ENCODE measurements at regions not wholly inside any gene's neighbourhood (a gene's known extent, or its start where the extent isn't known, plus 50 kb on each side); places are given as distances from the start of the nearest gene placed in this dataset.
"Not testable (repeated sequence)": the region's sequence is repeated elsewhere in the genome, so short reads cannot be mapped to it uniquely, and the experiment has no call there.

DNA sequence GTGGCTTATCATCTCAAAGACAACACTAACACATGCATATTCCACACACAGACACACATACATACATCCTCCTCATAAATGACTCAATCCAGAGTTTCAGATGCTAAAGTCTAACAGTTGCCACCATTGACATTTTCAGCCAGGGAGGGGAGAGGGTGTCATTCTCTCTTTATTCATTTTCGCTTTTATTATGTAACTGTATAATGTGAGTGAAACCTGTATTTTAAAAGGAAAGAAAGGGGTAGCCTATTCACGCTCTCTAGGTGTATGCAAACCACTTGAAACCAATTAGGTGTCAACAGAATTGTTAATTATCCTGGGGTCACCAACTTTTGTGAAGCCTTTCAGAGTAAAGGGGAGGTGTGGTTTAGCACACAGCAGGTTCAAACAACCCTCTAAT, 1282.9 kb downstream of the ROBO2 start:
- Histone ChIP-seq H3K9me3 (ENCODE audit: control insufficient read depth in 1 of 2, low read length in 2 of 2) (no peaks in the 10 kb centered on the region), H3K4me1 (ENCODE audit: control insufficient read depth in 1 of 2, insufficient read depth in 2 of 2, low read length in 2 of 2) (no peaks in the 10 kb centered on the region), H3K27ac (ENCODE audit: low read length) (no peak overlapping the region), H3K4me3 (ENCODE audit: low read depth in 1 of 2, low read length in 2 of 2) (no peak overlapping the region), H3K27me3 (ENCODE audit: low read depth, low read length) (no peaks in the 10 kb centered on the region), H3K36me3 (ENCODE audit: control insufficient read depth in 1 of 2, insufficient read depth in 2 of 2, low read length in 2 of 2) (no peaks in the 10 kb centered on the region)

GRCh38 chr3:78337801-78338211, 1297.9 kb downstream of the ROBO2 start:
- Histone ChIP-seq H3K27me3 (ENCODE audit: low read depth, low read length) (no peaks in the 10 kb centered on the region), H3K36me3 (ENCODE audit: control insufficient read depth in 1 of 2, insufficient read depth in 2 of 2, low read length in 2 of 2) (no peaks in the 10 kb centered on the region), H3K4me1 (ENCODE audit: control insufficient read depth in 1 of 2, insufficient read depth in 2 of 2, low read length in 2 of 2) (no peaks in the 10 kb centered on the region), H3K4me3 (ENCODE audit: low read depth in 1 of 2, low read length in 2 of 2) (no peak overlapping the region), H3K9me3 (ENCODE audit: control insufficient read depth in 1 of 2, low read length in 2 of 2) (no peaks in the 10 kb centered on the region), H3K27ac (ENCODE audit: low read length) (no peak overlapping the region)

DNA sequence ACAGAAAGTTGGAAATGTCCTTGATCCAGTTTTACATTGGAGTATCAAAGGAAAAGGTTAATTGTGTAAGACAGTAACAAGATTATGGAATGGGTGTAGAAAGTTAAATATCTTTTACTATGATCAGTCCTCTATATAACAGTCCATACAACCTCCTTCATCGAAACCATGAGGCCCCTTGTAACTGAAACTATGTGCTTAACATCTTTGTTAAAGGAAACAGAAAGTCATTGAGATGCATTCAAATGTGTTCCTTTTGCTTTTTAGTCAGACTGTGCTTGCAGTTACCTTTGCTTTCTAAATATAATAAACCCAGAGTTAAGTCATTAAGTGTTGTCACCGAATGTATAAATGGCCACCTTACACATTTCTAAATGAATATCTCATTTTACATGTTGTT, 1298.5 kb downstream of the ROBO2 start:
- H3K4me3 ChIP-seq (ENCODE audit: low read depth in 1 of 2, low read length in 2 of 2), result no peak overlapping the region
- H3K27ac ChIP-seq (ENCODE audit: low read length), result no peak overlapping the region
- no peaks in the 10 kb centered on the region for H3K9me3 ChIP-seq (ENCODE audit: control insufficient read depth in 1 of 2, low read length in 2 of 2)
- no peaks in the 10 kb centered on the region for H3K27me3 ChIP-seq (ENCODE audit: low read depth, low read length)
- H3K4me1 ChIP-seq (ENCODE audit: control insufficient read depth in 1 of 2, insufficient read depth in 2 of 2, low read length in 2 of 2), result no peaks in the 10 kb centered on the region
- H3K36me3 ChIP-seq (ENCODE audit: control insufficient read depth in 1 of 2, insufficient read depth in 2 of 2, low read length in 2 of 2), result no peaks in the 10 kb centered on the region

DNA sequence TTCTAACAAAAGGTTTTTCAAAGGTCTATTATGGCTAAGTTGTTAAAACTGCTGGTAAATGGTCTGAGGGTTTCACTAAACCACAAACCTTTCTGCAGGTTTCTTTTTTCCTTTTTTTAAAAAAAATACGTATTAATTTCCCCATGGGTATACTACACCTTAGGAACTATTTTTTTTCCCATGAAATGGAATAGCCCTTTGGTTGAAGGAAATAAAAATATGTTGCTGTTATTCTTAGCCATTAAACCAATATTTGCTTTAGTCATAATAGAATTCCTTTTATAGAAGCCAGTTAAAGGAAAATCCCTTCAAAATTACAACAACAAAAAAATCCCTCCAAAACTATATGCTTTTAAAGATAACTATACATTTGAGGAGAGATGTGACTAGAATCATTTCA, 1303.3 kb downstream of the ROBO2 start:
- H3K36me3 ChIP-seq (ENCODE audit: control insufficient read depth in 1 of 2, insufficient read depth in 2 of 2, low read length in 2 of 2), result no peaks in the 10 kb centered on the region
- no peak overlapping the region for H3K27ac ChIP-seq (ENCODE audit: low read length)
- H3K4me3 ChIP-seq (ENCODE audit: low read depth in 1 of 2, low read length in 2 of 2), result no peak overlapping the region
- H3K4me1 ChIP-seq (ENCODE audit: control insufficient read depth in 1 of 2, insufficient read depth in 2 of 2, low read length in 2 of 2), result no peaks in the 10 kb centered on the region
- H3K27me3 ChIP-seq (ENCODE audit: low read depth, low read length), result no peaks in the 10 kb centered on the region
- no peaks in the 10 kb centered on the region for H3K9me3 ChIP-seq (ENCODE audit: control insufficient read depth in 1 of 2, low read length in 2 of 2)

DNA sequence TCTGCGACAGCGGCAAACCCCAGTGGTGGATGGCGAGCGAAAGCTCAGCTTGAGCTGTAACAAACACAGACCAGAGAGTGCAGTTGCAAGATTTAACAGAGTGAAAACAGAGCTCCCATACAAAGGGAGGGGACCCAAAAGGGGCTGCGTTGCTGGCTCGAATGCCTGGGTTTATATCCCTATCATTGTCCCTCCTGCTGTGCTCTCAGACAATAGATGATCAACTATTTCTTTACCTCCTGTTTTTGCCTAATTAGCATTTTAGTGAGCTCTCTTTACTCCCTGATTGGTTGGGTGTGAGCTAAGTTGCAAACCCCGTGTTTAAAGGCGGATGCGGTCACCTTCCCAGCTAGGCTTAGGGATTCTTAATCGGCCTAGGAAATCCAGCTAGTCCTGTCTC, 1304.4 kb downstream of the ROBO2 start:
- H3K4me3 ChIP-seq (ENCODE audit: low read depth in 1 of 2, low read length in 2 of 2); H3K36me3 ChIP-seq (ENCODE audit: control insufficient read depth in 1 of 2, insufficient read depth in 2 of 2, low read length in 2 of 2); H3K27me3 ChIP-seq (ENCODE audit: low read depth, low read length); H3K4me1 ChIP-seq (ENCODE audit: control insufficient read depth in 1 of 2, insufficient read depth in 2 of 2, low read length in 2 of 2); H3K9me3 ChIP-seq (ENCODE audit: control insufficient read depth in 1 of 2, low read length in 2 of 2); H3K27ac ChIP-seq (ENCODE audit: low read length): not testable (repeated sequence)

DNA sequence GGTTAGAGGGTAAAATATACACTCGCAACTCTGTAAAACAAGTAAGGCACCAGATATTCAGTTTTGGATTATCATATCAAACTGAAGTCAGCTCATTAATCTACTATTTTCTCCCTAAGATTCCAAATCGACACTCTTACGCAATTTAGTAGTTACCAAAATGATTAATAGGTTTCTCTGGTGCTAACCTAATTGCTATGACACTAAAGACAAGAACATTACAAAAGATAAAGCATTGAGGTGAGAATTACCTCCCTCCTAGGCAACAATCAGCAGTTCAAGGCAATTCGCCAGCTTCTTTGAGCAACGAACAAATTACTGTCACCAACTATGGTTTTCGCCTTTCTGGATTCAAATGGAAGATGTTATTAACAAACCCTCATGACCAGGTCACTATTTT, 1305.0 kb downstream of the ROBO2 start:
- Histone ChIP-seq H3K36me3 (ENCODE audit: control insufficient read depth in 1 of 2, insufficient read depth in 2 of 2, low read length in 2 of 2) (no peaks in the 10 kb centered on the region), H3K4me1 (ENCODE audit: control insufficient read depth in 1 of 2, insufficient read depth in 2 of 2, low read length in 2 of 2) (no peaks in the 10 kb centered on the region), H3K9me3 (ENCODE audit: control insufficient read depth in 1 of 2, low read length in 2 of 2) (no peaks in the 10 kb centered on the region), H3K27me3 (ENCODE audit: low read depth, low read length) (no peaks in the 10 kb centered on the region), H3K27ac (ENCODE audit: low read length) (no peak overlapping the region), H3K4me3 (ENCODE audit: low read depth in 1 of 2, low read length in 2 of 2) (no peak overlapping the region)

DNA sequence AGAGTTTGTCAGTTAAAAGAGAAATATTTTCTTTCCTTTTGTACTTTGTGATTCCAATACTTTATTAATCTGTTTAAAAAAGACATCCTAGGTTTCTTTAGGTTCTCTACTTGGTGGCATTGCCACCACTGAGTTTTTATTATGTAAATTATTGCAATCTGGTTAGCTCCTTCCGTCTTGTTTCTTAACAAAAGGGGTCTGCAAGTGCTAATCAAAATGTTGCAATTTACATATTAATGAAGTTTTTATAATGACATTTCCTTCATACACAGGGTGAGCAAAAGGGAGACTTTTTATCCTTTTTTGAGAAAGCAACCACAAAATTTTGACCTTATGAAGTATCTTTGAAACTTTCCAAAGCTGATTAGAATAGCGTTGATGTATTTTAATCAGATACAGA, 1307.3 kb downstream of the ROBO2 start:
- Histone ChIP-seq H3K27me3 (ENCODE audit: low read depth, low read length) (no peaks in the 10 kb centered on the region), H3K4me3 (ENCODE audit: low read depth in 1 of 2, low read length in 2 of 2) (no peak overlapping the region), H3K9me3 (ENCODE audit: control insufficient read depth in 1 of 2, low read length in 2 of 2) (no peaks in the 10 kb centered on the region), H3K27ac (ENCODE audit: low read length) (no peak overlapping the region), H3K36me3 (ENCODE audit: control insufficient read depth in 1 of 2, insufficient read depth in 2 of 2, low read length in 2 of 2) (no peaks in the 10 kb centered on the region), H3K4me1 (ENCODE audit: control insufficient read depth in 1 of 2, insufficient read depth in 2 of 2, low read length in 2 of 2) (no peaks in the 10 kb centered on the region)

DNA sequence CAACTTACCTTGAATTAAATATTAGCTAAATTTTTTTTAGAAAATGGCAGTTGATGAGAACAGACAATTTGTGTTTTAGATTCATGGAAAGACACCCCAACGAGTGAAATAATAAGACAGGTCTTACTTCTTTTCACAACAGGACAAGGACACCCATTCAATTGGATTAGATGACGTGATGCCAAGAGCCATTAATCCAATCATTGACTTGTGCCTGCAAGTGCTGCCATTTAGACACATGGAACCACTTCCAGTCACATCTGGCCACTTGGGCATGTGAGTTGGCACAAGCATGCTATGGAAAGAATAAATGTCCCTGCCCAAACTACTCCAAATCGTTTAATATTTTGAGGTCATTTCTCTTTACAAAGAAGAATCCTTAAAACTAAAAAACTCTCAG, 1308.8 kb downstream of the ROBO2 start:
- Histone ChIP-seq H3K27ac (ENCODE audit: low read length) (no peak overlapping the region), H3K4me1 (ENCODE audit: control insufficient read depth in 1 of 2, insufficient read depth in 2 of 2, low read length in 2 of 2) (no peaks in the 10 kb centered on the region), H3K4me3 (ENCODE audit: low read depth in 1 of 2, low read length in 2 of 2) (no peak overlapping the region), H3K9me3 (ENCODE audit: control insufficient read depth in 1 of 2, low read length in 2 of 2) (no peaks in the 10 kb centered on the region), H3K36me3 (ENCODE audit: control insufficient read depth in 1 of 2, insufficient read depth in 2 of 2, low read length in 2 of 2) (no peaks in the 10 kb centered on the region), H3K27me3 (ENCODE audit: low read depth, low read length) (no peaks in the 10 kb centered on the region)

DNA sequence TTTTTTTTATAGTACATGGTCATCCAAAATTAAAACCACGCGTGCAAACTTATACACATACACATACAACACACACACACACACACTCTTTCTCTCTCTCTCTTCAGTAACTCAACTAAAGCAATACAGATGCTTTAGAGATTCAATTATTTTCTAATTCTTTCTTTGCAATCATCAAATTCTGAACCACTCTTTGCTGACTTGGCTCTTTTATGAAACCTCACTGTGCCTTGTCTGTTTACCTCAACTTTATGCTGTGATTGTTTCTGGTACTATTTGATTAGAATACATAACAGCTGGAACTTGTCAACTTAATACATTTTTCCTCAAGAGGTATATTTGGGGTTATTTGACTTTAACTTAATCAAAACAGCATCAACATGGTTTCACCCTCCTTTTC, 1309.7 kb downstream of the ROBO2 start:
- Histone ChIP-seq H3K36me3 (ENCODE audit: control insufficient read depth in 1 of 2, insufficient read depth in 2 of 2, low read length in 2 of 2) (no peaks in the 10 kb centered on the region), H3K4me3 (ENCODE audit: low read depth in 1 of 2, low read length in 2 of 2) (no peak overlapping the region), H3K27me3 (ENCODE audit: low read depth, low read length) (no peaks in the 10 kb centered on the region), H3K9me3 (ENCODE audit: control insufficient read depth in 1 of 2, low read length in 2 of 2) (no peaks in the 10 kb centered on the region), H3K27ac (ENCODE audit: low read length) (no peak overlapping the region), H3K4me1 (ENCODE audit: control insufficient read depth in 1 of 2, insufficient read depth in 2 of 2, low read length in 2 of 2) (no peaks in the 10 kb centered on the region)

DNA sequence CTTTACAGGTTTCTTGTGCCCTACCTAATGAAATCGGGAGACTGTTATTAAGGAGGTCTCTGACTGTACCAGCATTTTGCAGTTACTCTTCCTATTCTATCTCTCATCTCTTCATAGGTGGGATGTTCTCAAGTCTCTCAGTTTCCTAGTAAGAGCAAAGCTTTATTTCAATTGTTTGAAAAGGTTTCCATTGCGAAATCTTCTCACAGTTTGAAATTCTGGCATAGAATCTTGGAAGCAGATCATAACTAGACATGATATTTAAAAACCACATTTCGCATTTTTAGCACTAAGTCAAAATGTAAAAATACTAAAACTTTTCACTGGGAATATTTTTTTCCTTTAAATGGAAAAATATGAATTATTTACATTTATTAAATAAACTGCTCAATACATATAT, 1311.4 kb downstream of the ROBO2 start:
- Histone ChIP-seq H3K27me3 (ENCODE audit: low read depth, low read length) (no peaks in the 10 kb centered on the region), H3K4me1 (ENCODE audit: control insufficient read depth in 1 of 2, insufficient read depth in 2 of 2, low read length in 2 of 2) (no peaks in the 10 kb centered on the region), H3K27ac (ENCODE audit: low read length) (no peak overlapping the region), H3K36me3 (ENCODE audit: control insufficient read depth in 1 of 2, insufficient read depth in 2 of 2, low read length in 2 of 2) (no peaks in the 10 kb centered on the region), H3K9me3 (ENCODE audit: control insufficient read depth in 1 of 2, low read length in 2 of 2) (no peaks in the 10 kb centered on the region), H3K4me3 (ENCODE audit: low read depth in 1 of 2, low read length in 2 of 2) (no peak overlapping the region)

DNA sequence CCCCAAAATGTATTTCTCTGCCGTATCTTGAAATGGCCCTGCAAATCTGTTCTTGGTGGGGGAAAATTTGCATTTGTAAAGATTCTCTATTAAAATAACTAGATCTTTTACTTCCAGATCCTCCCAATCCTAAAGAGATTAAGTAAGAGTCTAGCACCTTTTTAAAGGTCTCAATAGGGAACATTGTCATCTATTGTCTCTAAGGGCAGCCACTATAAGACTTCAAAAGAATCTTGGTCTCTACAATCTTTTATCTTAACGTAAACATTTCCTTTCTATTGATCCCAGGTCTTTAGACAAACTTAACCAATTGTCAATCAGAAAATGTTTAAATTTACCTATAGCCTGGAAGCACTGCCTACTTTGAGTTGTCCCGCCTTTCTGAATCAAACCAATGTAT, 1313.3 kb downstream of the ROBO2 start:
- Histone ChIP-seq H3K4me3 (ENCODE audit: low read depth in 1 of 2, low read length in 2 of 2) (no peak overlapping the region), H3K27me3 (ENCODE audit: low read depth, low read length) (no peaks in the 10 kb centered on the region), H3K36me3 (ENCODE audit: control insufficient read depth in 1 of 2, insufficient read depth in 2 of 2, low read length in 2 of 2) (no peaks in the 10 kb centered on the region), H3K9me3 (ENCODE audit: control insufficient read depth in 1 of 2, low read length in 2 of 2) (no peaks in the 10 kb centered on the region), H3K4me1 (ENCODE audit: control insufficient read depth in 1 of 2, insufficient read depth in 2 of 2, low read length in 2 of 2) (no peaks in the 10 kb centered on the region), H3K27ac (ENCODE audit: low read length) (no peak overlapping the region)

DNA sequence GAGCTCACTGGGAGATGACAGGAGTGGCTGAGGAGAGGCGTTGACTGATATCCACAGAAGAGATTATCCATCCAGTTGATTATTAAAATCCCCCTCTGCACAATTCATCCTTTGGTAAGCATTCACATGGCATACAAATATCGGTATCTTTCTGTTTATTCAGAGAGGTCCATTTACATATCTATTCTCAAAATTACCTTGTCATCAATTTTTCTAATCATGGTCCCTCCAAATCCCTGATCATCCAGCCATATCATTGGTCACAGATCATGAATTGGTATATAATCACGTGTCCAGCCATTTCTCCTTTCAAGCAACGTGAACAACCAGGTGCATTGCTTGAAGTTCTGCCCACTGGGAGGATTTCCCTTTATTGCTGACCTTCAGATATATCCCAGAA, 1321.0 kb downstream of the ROBO2 start:
- Histone ChIP-seq H3K4me1 (ENCODE audit: control insufficient read depth in 1 of 2, insufficient read depth in 2 of 2, low read length in 2 of 2) (no peaks in the 10 kb centered on the region), H3K27ac (ENCODE audit: low read length) (no peak overlapping the region), H3K36me3 (ENCODE audit: control insufficient read depth in 1 of 2, insufficient read depth in 2 of 2, low read length in 2 of 2) (no peaks in the 10 kb centered on the region), H3K9me3 (ENCODE audit: control insufficient read depth in 1 of 2, low read length in 2 of 2) (no peaks in the 10 kb centered on the region), H3K4me3 (ENCODE audit: low read depth in 1 of 2, low read length in 2 of 2) (no peak overlapping the region), H3K27me3 (ENCODE audit: low read depth, low read length) (no peaks in the 10 kb centered on the region)
